Epithelial cell of proximal tubule (primary cell): ENCODE measurements at regions not wholly inside any gene's neighbourhood (a gene's known extent, or its start where the extent isn't known, plus 50 kb on each side); places are given as distances from the start of the nearest gene placed in this dataset.

ENCODE experiments used
- DNase-seq: peaks from one replicate; pipeline ENCODE4 v3.0.0-alpha.2; 2011; ENCODE audit warnings: low read depth
- H3K4me3 ChIP-seq: 2 replicates; pipeline ENCODE4 v1.5.1; 2011; ENCODE audit warnings: low read depth, mild to moderate bottlenecking, low read length
- TF ChIP-seq, protein P1 (sequence below): conservative IDR thresholded peaks from 2 replicates; pipeline ENCODE4 v1.5.1; 2012; ENCODE audit warnings: low read depth, mild to moderate bottlenecking, low read length

DNA sequence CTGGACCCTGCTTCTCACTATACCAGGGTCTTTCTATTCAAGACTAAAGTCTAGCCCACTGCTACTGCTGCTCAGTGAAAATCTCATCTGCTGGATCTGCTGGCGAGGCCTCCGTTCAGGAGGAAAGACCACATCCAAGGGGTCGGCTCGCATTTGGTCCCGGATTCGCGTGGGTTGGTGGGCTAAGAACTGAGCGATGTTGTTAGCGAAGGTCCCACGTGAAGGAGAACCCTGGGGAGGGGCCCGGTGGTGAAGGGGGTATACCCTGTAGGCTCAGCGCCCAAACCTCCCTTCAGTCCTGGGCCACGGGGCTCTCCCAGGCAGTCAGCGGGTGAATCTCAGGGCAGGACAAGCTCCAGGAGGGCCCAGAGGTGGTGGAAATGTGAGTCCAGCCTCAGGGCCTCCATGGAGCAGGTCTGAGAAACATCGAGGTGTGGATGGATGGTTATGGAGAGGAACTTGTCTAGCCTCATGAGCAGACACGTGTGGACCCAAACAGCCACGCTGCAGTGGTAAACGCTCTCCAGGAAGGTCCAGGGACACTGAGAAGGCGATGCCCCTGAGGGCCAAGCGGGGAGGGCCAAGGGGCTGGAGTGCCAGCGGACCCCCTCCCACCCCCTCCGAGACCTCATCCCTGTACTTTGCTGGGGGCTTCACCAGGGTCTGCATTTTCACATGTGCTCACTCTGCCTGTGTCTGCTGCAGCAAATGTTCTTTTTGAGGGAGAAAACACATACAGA is 152.3 kb downstream of the CTTN start:
- TF ChIP-seq, protein P1, sequence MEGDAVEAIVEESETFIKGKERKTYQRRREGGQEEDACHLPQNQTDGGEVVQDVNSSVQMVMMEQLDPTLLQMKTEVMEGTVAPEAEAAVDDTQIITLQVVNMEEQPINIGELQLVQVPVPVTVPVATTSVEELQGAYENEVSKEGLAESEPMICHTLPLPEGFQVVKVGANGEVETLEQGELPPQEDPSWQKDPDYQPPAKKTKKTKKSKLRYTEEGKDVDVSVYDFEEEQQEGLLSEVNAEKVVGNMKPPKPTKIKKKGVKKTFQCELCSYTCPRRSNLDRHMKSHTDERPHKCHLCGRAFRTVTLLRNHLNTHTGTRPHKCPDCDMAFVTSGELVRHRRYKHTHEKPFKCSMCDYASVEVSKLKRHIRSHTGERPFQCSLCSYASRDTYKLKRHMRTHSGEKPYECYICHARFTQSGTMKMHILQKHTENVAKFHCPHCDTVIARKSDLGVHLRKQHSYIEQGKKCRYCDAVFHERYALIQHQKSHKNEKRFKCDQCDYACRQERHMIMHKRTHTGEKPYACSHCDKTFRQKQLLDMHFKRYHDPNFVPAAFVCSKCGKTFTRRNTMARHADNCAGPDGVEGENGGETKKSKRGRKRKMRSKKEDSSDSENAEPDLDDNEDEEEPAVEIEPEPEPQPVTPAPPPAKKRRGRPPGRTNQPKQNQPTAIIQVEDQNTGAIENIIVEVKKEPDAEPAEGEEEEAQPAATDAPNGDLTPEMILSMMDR = no peak
- no peak for DNase-seq
- no peak overlapping the region for H3K4me3 ChIP-seq

- H3K4me3 ChIP-seq = no peak overlapping the region
- TF ChIP-seq, protein P1 = no peak
- DNase-seq = no peak
Observed at GRCh38 chr11:70551351-70552166, 153.2 kb downstream of the CTTN start.

DNA sequence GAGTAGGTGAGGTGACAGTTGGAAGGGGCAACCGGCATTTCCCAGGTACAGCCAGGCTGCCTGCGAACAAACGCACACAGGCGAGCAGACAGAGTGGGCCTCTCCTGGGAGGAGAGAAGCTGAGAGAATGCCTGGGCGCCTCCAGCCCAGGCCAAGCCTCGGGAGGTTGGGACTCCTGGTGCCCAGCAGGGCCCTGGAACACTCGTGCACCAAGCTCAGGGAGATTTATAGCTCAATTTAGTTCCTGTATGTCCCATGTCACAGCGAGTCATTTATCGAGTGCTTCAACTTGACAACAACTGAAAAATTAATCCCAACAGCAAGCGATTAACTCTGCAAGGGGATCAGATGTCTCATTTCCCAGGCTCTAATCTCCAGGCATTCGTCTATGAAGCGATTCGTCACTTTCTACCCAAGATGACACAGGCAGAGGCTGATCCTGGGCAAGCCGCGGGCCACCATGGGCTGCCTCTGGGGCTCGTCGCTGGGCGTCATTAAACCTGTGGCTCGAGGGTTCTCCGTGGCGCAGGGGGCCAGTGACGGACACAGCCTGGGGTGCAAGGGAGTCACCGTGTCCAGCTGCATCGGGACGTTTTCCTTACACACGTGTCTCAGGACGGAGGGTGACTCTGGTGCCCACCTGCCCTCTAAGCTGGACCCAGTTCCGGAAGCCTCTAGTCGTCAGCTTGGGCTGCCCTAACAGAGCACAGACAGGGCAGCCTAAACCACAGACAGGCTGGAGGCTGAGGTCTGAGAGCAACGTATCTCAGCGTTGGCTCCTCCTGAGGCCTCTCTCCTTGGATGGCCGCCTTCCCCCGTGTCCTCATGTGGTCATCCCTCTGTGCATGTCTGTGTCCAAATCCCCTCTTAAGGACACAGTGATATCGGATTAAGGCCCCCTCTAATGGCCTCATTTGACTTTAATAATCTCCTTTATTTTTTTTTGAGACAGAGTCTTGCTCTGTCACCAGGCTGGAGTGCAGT is 154.1 kb downstream of the CTTN start:
- DNase-seq = no peak
- TF ChIP-seq, protein P1 = no peak

GRCh38 chr11:70555078-70555477 is 156.7 kb downstream of the CTTN start:
- TF ChIP-seq, protein P1 = no peak
- DNase-seq = no peak
- no peak overlapping the region for H3K4me3 ChIP-seq

More for the DNA sequence above, 154.1 kb downstream of the CTTN start:
- H3K4me3 ChIP-seq = no peak overlapping the region

- DNase-seq = no peak
- H3K4me3 ChIP-seq = no peak overlapping the region
- TF ChIP-seq, protein P1 = no peak
Observed at GRCh38 chr11:70556884-70557741, 158.8 kb downstream of the CTTN start.
